Neural progenitor cell (in vitro differentiated cells): ENCODE measurements at regions not wholly inside any gene's neighbourhood (a gene's known extent, or its start where the extent isn't known, plus 50 kb on each side); places are given as distances from the start of the nearest gene placed in this dataset.
A peak's percentile ranks its signal among the peaks of the same experiment; 100 is the strongest.

Experiments
- DNase-seq: peaks from one replicate; pipeline ENCODE4 v3.0.0-alpha.2; 2016; ENCODE audit warnings: low spot score
- H2AFZ ChIP-seq: fragments of 200-600 bp; sonication (generic); replicated peaks from 2 replicates; pipeline ENCODE4 v1.6.1; 2016; ENCODE audit warnings: antibody characterized with exemption
- H3F3A ChIP-seq: fragments of 200-600 bp; sonication (generic); 2 replicates; pipeline ENCODE4 v1.6.1; 2016; ENCODE audit warnings: antibody characterized with exemption, low read depth
- H3K27ac ChIP-seq: fragments of 200-600 bp; sonication (generic); 2 replicates; pipeline ENCODE4 v1.5.1; 2016; ENCODE audit warnings: mild to moderate bottlenecking
- H3K27me3 ChIP-seq: fragments of 200-600 bp; sonication (generic); 2 replicates; pipeline ENCODE4 v1.6.1; 2016; ENCODE audit warnings: mild to moderate bottlenecking, moderate library complexity
- H3K36me3 ChIP-seq: fragments of 200-600 bp; sonication (generic); 2 replicates; pipeline ENCODE4 v1.5.1; 2016
- H3K4me1 ChIP-seq: fragments of 200-600 bp; sonication (generic); 2 replicates; pipeline ENCODE4 v1.6.1; 2016; ENCODE audit warnings: mixed run types
- H3K4me2 ChIP-seq: fragments of 200-600 bp; sonication (generic); 2 replicates; pipeline ENCODE4 v1.6.1; 2016
- H3K4me3 ChIP-seq: fragments of 200-600 bp; sonication (generic); 2 replicates; pipeline ENCODE4 v1.5.1; 2016
- H3K79me2 ChIP-seq: fragments of 200-600 bp; sonication (generic); 2 replicates; pipeline ENCODE4 v1.6.1; 2016; ENCODE audit warnings: low read depth
- H3K9ac ChIP-seq: fragments of 200-600 bp; sonication (generic); 2 replicates; pipeline ENCODE4 v1.6.1; 2016
- H3K9me3 ChIP-seq: fragments of 200-600 bp; sonication (generic); 2 replicates; pipeline ENCODE4 v1.5.1; 2016; ENCODE audit warnings: low read depth
- H4K20me1 ChIP-seq: fragments of 200-600 bp; sonication (generic); 2 replicates; pipeline ENCODE4 v1.6.1; 2016; ENCODE audit warnings: low read depth
- H3K27ac Mint-ChIP-seq: 3 replicates; pipeline ENCODE4 v1.8.0; 2021; ENCODE audit warnings: mixed read lengths
- H3K27me3 Mint-ChIP-seq: 2 replicates; pipeline ENCODE4 v1.8.0; 2022; ENCODE audit warnings: low read depth, mild to moderate bottlenecking, inconsistent platforms, moderate library complexity, mixed read lengths; ENCODE audit not compliant: insufficient read depth
- H3K36me3 Mint-ChIP-seq: 3 replicates; pipeline ENCODE4 v1.8.0; 2021; ENCODE audit warnings: mixed read lengths
- H3K4me1 Mint-ChIP-seq: 3 replicates; pipeline ENCODE4 v1.8.0; 2021; ENCODE audit warnings: mixed read lengths
- H3K4me3 Mint-ChIP-seq: 3 replicates; pipeline ENCODE4 v1.8.0; 2021; ENCODE audit warnings: mild to moderate bottlenecking, moderate library complexity, mixed read lengths
- H3K9me3 Mint-ChIP-seq: 3 replicates; pipeline ENCODE4 v1.8.0; 2020; ENCODE audit warnings: mixed read lengths
- EZH2 ChIP-seq: fragments of 200-600 bp; sonication (generic); IDR thresholded peaks from 2 replicates; pipeline ENCODE4 v1.6.1; 2017; ENCODE audit warnings: antibody characterized with exemption, mild to moderate bottlenecking, moderate library complexity
- EZH2phosphoT487 ChIP-seq: fragments of 200-600 bp; sonication (generic); IDR thresholded peaks from 2 replicates; pipeline ENCODE4 v1.6.1; 2017; ENCODE audit warnings: antibody characterized with exemption
- TF ChIP-seq, protein P1 (sequence below): fragments of 200-600 bp; sonication (generic); IDR thresholded peaks from 2 replicates; pipeline ENCODE4 v1.5.1; 2017; ENCODE audit warnings: antibody characterized with exemption, mild to moderate bottlenecking

DNA sequence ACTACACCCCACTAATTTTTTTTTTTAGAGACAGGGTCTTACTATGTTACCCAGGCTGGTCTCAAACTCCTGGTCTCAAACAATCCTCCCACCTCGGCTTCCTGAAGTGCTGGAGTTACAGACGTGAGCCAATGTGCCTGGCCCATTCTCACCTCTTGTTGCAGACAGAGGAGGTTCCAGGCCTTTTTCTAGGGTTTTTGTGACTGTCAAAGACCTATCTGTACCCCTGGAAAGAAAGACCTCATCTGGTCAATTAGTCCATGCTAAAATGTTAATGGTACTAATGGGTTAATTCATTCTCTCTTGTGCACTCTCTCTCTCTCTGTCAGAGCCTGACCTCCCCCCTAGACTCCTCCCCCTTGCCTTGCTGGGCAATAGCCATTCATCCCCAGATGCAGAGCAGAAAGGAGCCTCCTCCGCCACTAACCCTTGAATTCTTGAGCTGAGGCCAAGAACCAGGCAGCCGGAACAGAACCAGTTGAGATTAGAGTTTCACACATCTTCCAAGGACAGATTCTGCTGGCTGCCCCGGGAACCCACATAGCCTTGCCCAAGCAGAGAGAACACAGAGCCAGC, 209.7 kb downstream of the SKIDA1 start:
- Mint-ChIP-seq H3K36me3 (no peaks in the 10 kb centered on the region), H3K27me3 (peaks cover 13% of the 10 kb centered on the region), H3K4me1 (peaks cover 58% of the 10 kb centered on the region), H3K9me3 (no peaks in the 10 kb centered on the region), H3K4me3 (peak overlapping the region; percentile 76), H3K27ac (peak overlapping the region; percentile 95)
- H3K4me3 ChIP-seq, result peak overlapping the region; percentile 34
- peak overlapping the region; percentile 70 for H3K4me2 ChIP-seq
- H3K9me3 ChIP-seq, result no peaks in the 10 kb centered on the region
- TF ChIP-seq, protein P1, sequence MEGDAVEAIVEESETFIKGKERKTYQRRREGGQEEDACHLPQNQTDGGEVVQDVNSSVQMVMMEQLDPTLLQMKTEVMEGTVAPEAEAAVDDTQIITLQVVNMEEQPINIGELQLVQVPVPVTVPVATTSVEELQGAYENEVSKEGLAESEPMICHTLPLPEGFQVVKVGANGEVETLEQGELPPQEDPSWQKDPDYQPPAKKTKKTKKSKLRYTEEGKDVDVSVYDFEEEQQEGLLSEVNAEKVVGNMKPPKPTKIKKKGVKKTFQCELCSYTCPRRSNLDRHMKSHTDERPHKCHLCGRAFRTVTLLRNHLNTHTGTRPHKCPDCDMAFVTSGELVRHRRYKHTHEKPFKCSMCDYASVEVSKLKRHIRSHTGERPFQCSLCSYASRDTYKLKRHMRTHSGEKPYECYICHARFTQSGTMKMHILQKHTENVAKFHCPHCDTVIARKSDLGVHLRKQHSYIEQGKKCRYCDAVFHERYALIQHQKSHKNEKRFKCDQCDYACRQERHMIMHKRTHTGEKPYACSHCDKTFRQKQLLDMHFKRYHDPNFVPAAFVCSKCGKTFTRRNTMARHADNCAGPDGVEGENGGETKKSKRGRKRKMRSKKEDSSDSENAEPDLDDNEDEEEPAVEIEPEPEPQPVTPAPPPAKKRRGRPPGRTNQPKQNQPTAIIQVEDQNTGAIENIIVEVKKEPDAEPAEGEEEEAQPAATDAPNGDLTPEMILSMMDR, result no peak
- no peak for TF ChIP-seq EZH2phosphoT487
- TF ChIP-seq EZH2, result no peak
- peak overlapping the region; percentile 71 for H2AFZ ChIP-seq
- H4K20me1 ChIP-seq, result no peaks in the 10 kb centered on the region
- peaks cover 48% of the 10 kb centered on the region for H3K4me1 ChIP-seq
- no peaks in the 10 kb centered on the region for H3K79me2 ChIP-seq
- H3K9ac ChIP-seq, result no peak overlapping the region
- no peaks in the 10 kb centered on the region for H3K36me3 ChIP-seq
- H3K27ac ChIP-seq, result peak overlapping the region; percentile 62
- no peaks in the 10 kb centered on the region for H3K27me3 ChIP-seq
- H3F3A ChIP-seq, result peaks cover 60% of the 10 kb centered on the region
- DNase-seq, result peak; percentile 85

GRCh38 chr10:21314906-21315644, 210.4 kb downstream of the SKIDA1 start:
- Mint-ChIP-seq H3K36me3 (no peaks in the 10 kb centered on the region), H3K4me1 (peaks cover 58% of the 10 kb centered on the region), H3K27me3 (peaks cover 13% of the 10 kb centered on the region), H3K4me3 (peak overlapping the region; percentile 50), H3K27ac (peak overlapping the region; percentile 95), H3K9me3 (no peaks in the 10 kb centered on the region)
- TF ChIP-seq EZH2phosphoT487 (no peak), EZH2 (no peak)
- TF ChIP-seq, protein P1, result no peak
- H4K20me1 ChIP-seq, result no peaks in the 10 kb centered on the region
- no peak overlapping the region for H3K4me3 ChIP-seq
- H3K36me3 ChIP-seq, result no peaks in the 10 kb centered on the region
- H3K9me3 ChIP-seq, result no peaks in the 10 kb centered on the region
- peaks cover 61% of the 10 kb centered on the region for H3F3A ChIP-seq
- no peak overlapping the region for H2AFZ ChIP-seq
- H3K4me1 ChIP-seq, result peaks cover 48% of the 10 kb centered on the region
- H3K9ac ChIP-seq, result no peak overlapping the region
- peak overlapping the region; percentile 70 for H3K4me2 ChIP-seq
- peak overlapping the region; percentile 73 for H3K27ac ChIP-seq
- no peaks in the 10 kb centered on the region for H3K27me3 ChIP-seq
- peak; percentile 23 for DNase-seq
- H3K79me2 ChIP-seq, result no peaks in the 10 kb centered on the region

DNA sequence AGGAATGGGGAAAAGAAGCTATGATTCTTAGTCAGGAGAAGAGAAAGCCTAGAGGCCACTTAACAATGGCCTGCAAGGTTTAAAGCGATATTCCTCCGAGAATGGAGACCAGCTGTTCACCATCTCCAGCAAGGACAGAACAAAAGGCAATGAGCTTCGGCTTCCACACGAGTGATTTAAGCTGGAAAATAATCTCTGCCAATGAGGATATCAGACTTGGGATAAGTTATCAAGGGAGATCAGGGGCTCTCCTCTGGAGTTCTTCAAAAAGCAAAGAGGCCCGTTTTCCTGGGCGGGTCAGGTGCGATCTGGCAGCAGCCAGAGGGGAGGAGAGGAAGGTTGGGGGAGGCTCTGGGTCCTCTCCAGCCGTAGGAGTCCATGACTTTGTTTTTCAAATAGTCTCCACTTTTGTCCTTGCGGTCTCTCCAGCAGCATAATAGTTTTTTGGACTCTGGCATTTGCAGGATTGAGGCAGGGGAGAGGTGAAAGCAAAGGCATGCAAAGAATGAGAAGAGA, 211.3 kb downstream of the SKIDA1 start:
- Mint-ChIP-seq H3K27ac (peak overlapping the region; percentile 95), H3K36me3 (peaks cover 3% of the 10 kb centered on the region), H3K9me3 (peaks cover 4% of the 10 kb centered on the region), H3K4me1 (peaks cover 57% of the 10 kb centered on the region), H3K27me3 (peaks cover 12% of the 10 kb centered on the region), H3K4me3 (peak overlapping the region; percentile 67)
- Histone ChIP-seq H3K9me3 (no peaks in the 10 kb centered on the region), H3K79me2 (no peaks in the 10 kb centered on the region), H4K20me1 (no peaks in the 10 kb centered on the region), H3K4me3 (no peak overlapping the region), H3K4me2 (peak overlapping the region; percentile 70), H3K9ac (no peak overlapping the region), H3K27ac (peak overlapping the region; percentile 73), H3K36me3 (no peaks in the 10 kb centered on the region), H3K4me1 (peaks cover 45% of the 10 kb centered on the region), H2AFZ (peak overlapping the region; percentile 23), H3K27me3 (no peaks in the 10 kb centered on the region), H3F3A (peaks cover 65% of the 10 kb centered on the region)
- peak; percentile 58 for DNase-seq
- TF ChIP-seq, protein P1, result no peak
- TF ChIP-seq EZH2phosphoT487 (no peak), EZH2 (no peak)
